Right forelimb (tissue), 1 donor: ENCODE measurements at regions not wholly inside any gene's neighbourhood (a gene's known extent, or its start where the extent isn't known, plus 50 kb on each side); places are given as distances from the start of the nearest gene placed in this dataset.

Experiments used
- DNase-seq: peaks from one replicate; pipeline ENCODE4 v3.0.0-alpha.2; 2018

DNA sequence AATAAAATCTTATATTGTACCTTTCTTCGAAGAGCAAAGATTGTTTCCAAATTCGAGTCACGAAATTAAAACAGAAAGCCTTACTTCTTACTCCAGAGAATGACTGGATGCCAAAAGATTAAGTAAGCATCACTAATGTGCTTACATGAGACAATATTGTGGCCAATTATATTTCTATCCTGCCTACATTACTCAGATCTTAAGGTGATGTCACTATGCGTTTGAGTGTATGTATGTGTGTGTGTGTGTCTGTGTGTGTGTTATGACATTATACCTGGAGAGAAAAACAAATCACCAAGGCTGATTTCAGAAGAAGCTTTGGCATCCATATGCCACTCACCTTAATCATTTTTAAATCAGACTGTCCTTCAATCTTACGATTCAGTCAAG, 556.3 kb downstream of the PPARGC1A start:
- no peak for DNase-seq

DNA sequence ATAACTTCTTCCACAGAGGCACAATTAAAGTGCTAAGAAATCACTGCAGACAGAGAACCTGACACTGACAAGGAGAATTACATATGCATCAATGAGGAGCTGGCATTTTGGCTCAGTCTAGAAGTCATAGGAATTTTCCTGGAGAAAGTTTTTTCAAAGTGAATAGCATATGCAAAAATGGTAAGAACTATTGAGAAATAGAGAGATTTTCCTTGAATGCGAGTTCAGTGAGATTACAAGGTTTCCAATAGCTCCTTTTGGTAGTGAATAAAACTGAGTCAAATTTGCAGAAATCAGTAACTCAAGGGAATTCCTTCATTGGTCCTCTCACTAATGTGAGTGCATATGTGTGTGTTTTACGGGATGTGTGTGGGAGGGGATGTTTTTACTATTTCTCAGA, 557.5 kb downstream of the PPARGC1A start:
- no peak for DNase-seq

DNA sequence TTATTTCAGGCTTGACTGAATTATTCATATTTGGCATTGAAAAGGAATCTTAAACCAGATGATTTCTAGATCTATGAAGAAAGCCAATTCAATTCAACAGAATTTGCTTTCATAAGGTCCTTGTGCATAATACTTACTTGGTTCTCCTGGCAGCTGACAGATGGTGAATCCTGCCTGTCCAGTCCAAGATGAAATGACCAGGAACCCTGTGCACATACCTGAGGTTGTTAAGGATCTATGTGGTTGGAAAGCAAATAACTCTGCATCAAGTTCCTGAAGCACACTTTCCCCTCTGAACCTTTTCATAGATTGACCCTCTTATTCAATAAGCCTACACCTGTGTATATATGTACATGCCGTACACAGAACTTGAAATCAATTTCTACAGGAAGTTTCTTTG, 562.7 kb downstream of the PPARGC1A start:
- no peak for DNase-seq

DNA sequence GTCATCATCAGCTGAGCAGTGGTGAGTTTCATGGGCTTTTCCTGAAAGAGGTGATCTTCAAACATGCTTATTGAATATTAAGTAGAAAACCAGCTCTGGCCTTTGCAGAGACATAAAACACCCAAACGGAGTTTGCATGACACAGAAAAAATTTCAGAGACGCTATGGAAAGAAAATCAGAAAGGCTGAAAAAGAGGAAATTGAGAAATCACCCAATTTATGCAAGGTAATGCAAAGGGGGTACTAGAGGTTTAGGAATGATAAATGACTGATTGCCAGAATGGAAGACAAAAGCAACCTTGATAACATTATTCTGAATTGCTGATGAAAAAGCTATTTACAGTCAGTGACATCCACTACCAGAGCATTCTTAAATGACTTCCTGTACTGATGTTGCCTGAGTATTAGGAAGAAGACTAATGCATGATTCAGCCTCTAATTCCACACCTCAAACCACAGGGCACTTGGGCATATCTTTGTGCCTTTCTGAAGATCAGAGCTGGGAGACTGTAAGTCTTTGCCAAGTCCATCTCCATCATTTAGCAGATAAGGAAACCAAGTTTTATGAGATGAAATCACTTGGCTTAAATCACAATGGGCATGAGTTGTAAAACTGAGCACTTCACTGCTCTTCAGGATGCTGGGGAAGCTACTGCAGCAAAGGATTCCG, 565.7 kb downstream of the PPARGC1A start:
- DNase-seq, result no peak

GRCh38 chr4:23323436-23323835, 566.4 kb downstream of the PPARGC1A start:
- no peak for DNase-seq

DNA sequence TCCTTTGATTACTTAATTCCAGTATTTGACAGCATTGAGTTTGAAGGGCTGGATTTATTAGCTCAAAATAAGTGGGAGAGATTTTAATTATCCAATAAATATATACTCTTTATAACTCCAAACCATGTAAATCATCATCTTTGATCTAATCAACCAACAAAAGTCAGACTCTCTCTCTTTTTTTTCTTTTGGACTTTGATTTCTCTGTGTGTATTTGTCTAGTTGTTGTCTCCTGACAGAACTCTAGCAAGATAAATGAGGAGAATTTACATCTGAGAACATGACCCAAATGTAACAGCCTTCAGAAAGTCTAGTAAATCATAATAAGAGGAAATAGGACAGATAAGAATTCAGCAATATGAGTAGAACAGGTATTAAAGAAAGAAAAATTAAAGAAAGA, 567.1 kb downstream of the PPARGC1A start:
- DNase-seq, result no peak

DNA sequence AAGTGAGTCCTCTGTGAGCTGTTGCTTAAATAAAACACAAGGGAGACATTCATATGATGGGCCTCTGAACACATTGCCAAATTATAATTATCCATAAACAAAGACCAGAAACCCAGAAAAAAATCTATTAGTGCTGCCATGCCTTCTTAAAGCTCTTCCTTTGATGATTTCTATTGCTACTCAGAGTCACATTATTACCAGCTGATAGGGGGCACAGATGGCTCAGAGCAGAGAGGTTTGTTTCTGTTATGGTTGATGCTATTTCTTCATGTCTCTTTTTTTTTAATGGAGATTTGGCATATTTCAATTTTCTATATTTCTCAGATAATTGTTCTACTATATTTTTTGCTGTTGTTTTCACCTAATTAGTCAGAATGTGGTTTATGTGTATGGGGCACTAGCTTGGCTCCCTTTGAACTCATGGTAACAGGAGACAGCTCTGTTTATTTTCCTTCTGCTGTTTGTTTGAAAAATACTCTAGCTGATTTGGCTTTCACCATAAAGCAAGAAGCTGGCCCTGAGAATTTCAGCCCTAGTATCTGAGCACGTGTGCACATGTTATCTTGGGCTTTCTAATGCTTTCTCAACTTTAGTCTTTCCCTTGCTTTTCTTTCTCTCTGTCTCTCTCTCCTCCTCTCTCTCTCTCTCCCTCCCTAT, 568.8 kb downstream of the PPARGC1A start:
- no peak for DNase-seq

- DNase-seq, result no peak
These were observed 577.2 kb downstream of the PPARGC1A start for GRCh38 chr4:23312686-23313085.

DNA sequence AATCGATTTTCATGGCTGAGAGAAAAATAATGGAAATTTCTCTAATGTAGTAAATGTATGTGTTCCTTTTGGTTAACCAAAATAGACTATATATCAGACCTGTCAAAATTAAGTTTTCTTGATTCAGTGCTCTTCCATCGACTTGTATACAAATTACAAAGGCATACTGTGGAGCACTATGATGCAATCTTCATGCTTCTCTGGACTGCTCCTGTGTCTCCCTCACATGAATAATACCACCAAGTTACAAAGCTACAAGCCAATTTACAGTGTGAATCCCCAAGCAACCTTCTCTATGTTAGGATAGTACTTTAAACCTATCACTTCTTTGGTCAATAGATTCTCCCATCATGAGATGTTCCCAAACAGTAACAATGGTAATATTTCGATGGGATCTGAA, 577.9 kb downstream of the PPARGC1A start:
- no peak for DNase-seq

DNA sequence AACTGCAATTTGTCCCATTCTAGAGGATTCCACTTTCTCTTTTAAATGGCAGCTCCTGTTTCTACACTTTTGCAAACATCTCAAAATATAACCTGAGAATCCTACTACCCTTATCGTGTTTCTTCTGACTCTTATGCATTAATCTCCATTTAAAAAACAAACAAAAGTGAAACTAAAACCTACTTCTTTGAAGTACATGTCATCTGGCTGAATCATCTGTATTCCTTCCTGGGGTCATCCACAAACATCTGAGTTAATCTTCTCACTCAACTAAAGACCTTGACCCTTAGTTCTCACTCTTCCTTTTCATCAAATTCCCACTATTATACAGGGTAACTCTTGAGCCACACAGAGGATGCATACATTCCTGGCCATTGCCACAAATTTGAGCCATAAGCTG, 584.8 kb downstream of the PPARGC1A start:
- no peak for DNase-seq

DNA sequence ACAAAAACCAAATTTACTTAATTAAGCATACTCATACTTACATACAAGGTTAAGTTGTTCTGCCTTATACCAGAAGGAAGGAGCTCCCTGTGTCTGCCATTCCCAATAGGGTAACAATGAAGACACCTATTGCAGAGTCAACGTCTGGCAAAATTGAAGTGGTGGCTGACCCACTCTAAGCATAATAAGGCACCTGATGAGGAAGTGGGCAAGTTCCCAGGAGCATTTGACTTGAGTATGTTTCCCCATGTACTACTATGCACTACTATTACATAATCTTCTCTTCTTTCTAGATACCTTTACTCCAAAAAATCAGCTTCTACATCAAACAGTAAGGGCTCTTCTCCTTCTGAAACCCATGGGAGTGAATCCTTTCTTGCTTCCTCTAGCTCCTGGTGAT, 591.5 kb downstream of the PPARGC1A start:
- DNase-seq, result no peak

GRCh38 chr4:23297327-23297726, 592.5 kb downstream of the PPARGC1A start:
- no peak for DNase-seq

GRCh38 chr4:23291139-23291538, 598.4 kb downstream of the GBA3 start:
- no peak for DNase-seq

- no peak for DNase-seq
These were observed 597.9 kb downstream of the GBA3 start for GRCh38 chr4:23290656-23291055.

DNA sequence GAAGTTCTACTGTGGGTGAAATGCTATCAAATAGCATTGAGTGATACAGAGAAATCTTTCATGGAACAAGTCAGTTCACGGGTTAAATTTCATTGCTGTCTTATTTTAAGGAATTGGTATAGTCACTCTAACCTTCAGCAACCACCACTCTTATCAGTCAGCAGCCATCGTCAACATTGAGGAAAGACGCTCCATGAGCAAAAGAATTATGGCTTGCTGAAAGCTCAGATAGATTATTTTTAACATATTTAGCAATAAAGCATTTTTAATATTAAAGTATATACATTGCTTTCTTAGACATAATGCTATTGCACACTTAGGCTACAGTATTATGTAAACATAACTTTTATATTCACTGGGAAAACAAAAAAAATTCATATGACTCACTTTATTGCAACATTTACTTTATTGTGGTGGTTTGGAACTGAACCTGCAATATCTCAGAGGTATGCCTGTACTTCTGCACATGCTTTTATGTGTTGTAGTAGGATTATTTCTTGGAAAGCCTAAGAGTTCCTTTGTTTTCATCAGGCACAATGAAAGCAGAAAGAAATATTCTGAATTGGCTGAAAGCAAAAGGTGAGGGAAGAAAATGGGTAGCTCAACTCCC, 586.7 kb downstream of the GBA3 start:
- no peak for DNase-seq

DNA sequence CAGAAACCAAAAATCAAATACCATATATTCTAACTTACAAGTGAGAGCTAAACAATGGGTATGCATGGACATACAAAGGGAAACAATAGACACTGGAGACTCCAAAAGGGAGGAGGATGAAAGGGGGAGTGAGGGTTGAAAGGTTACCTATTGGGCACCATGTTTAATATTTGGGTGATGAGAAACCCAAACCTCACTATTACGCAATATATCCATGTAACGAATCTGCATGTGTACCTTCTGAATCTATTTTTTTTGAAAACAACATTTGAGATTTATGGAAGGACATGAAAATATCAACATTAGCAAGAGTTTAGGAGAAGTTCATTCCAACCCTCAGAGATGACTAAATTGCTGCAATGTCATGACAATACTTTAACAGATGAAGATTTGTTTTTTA, 586.1 kb downstream of the GBA3 start:
- DNase-seq, result no peak

DNA sequence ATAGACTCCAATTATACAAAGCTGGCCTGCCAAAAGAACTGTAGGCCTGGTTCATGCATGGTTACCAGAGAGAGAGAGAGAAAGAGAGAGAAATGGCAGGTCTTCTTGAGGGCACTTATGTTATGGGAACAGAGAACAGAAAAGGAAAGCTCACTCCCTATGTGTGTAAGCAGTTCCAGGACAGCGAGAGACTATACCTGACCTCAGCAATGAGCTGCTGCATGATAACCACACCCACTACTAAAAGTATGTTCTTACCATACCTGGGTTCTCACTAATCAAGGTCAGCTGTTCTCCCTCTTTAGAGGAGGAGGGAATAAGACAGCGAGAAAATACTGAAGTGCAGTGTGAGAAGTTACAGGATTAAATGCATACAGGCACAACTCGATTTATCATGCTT, 583.3 kb downstream of the GBA3 start:
- no peak for DNase-seq

DNA sequence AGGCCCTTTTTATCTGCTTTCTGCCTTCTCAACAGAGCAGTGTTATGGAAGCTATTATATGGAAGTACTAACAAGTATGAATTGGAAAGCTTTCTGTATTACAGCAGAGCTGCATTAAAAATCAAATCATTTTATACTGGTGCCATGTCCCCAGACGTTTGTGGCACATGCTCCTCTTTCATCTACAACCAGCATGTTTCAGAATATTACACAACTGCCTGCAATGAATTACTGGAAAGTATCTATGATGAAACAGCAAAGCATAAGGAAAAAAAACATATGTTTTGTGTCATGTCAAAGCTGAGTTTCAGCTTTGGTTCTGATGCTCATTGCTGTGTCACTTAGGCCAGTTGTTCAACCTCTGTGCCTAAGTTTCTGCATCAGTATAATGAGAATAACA, 576.8 kb downstream of the GBA3 start:
- no peak for DNase-seq

DNA sequence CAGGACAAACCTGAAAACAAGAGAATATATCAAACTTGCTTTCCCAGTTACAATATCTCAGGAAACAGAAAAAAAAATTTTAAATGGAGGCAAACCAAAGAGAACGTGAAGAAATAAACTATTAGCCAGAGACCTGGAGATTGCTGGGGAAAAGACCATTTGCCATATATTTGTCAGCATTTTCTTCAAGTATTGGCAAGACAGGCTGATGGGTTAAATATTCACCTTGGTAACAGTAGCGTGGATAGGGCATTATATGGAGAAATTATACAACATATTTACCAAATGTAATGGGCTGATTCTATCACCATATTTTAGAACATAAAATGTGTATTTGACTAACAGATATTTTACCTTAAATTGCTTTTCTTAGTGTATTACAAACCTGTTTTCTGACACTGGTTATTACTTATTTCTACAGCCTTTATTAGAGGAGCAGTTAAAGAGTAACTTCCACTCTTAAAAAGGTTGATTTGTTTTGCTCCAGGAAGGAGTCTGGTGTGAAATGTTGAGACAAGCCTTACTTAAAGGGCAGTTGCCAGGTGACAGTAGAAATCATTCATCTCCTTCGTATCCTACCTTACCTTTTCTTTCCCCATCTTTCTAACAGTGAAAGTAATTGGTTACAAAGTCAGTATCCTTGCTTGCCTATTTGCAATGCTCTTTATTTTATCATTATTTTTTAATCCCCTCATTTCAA, 575.5 kb downstream of the GBA3 start:
- no peak for DNase-seq

- DNase-seq, result no peak
These were observed 573.7 kb downstream of the GBA3 start for GRCh38 chr4:23266401-23266800.

- no peak for DNase-seq
These were observed 567.8 kb downstream of the GBA3 start for GRCh38 chr4:23260511-23260910.

DNA sequence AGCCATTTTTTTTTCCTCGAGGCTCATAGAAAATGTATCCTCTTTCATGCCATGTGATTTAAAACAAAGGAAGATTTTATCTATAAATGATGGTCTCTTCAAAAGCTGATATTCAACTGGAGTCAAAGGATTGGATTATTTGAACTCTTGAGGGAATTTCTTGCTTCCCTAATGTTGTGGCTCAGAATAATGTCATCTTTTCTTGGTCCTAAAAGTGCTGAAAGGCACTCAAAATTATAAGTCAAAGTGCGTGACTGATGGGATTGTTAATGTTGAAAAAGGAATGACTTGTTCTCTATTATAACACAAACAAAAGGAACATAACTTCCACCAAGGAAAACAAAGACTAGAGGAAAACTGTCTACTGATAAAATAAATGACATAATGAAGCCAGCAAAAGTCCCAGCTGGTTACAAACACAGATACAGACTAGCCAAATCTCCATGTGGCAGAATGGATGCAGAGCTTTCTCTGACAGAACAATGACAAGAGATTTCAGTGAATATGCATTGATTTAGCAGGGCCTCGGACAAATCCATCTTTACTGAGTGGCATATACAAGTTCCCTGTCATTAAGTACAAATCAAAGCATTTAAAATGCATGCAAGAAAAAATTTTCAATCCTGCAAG, 552.6 kb downstream of the GBA3 start:
- no peak for DNase-seq

DNA sequence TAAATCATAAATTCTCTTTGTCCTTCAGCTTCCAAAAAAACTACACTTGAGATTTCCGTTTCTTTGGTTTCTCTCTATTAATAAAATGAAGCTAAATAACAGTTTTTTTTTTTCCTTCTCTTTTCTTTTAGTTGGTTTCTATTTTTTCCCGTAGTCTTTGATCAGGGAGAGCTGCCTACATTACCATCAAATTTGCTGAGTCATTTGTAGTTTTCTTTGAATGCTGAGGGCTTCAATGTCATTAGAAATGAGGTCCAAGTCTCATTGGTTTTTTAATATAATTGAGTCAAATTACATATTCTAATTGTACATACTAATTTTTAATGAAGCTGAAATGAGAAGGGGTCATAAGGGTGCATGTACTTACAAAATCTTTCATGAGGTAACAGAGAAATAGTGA, 550.2 kb downstream of the GBA3 start:
- DNase-seq, result no peak

GRCh38 chr4:23241408-23241807, 548.7 kb downstream of the GBA3 start:
- no peak for DNase-seq
